ENCODE measurements at regions not wholly inside any gene's neighbourhood (a gene's known extent, or its start where the extent isn't known, plus 50 kb on each side); places are given as distances from the start of the nearest gene placed in this dataset.

DNA sequence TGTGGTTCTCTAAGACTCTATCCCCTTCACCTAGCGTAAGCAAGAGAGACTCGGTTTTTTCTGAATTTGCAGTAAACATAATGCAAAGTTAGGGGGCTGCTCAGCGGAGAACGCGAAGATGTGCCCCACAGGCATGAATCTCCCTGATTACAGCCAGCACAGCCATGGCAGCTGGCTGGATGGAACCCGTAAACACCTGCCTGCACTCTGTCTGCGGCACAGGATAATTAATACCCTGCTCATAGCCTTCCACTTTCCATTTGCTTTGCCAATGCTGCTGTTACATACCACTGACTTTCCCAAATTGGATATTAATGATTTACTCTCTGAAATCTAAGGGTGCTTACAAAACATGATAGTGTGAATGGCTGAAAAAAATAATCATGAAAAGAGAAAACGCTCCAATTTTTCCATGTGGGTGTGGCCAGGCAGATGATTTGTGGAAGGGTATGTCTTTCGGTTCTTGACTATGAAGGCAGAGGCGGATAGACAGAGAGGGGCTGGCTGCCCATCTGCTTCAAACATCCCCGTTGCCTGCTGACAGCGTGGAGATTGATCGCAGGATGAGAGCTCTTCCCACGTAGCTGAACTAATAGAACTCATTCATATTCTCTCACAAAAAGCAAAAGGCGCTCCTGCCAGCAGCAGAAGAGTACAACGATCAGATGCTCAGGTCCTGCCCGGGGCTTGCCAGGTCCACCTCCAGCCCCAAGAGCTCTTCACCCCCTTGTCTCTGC is 193.2 kb upstream of the GHITM start:
- no peaks in the 10 kb centered on the region for H3K36me3 Mint-ChIP-seq (ENCODE audit: low read depth)
- no peak overlapping the region for H3K4me3 Mint-ChIP-seq
- peaks cover 3% of the 10 kb centered on the region for H3K9me3 Mint-ChIP-seq
- H3K27me3 Mint-ChIP-seq (ENCODE audit: low read depth): peaks cover 52% of the 10 kb centered on the region
- H3K27ac Mint-ChIP-seq (ENCODE audit: unreplicated experiment): no peak overlapping the region
- TF ChIP-seq, protein P1, sequence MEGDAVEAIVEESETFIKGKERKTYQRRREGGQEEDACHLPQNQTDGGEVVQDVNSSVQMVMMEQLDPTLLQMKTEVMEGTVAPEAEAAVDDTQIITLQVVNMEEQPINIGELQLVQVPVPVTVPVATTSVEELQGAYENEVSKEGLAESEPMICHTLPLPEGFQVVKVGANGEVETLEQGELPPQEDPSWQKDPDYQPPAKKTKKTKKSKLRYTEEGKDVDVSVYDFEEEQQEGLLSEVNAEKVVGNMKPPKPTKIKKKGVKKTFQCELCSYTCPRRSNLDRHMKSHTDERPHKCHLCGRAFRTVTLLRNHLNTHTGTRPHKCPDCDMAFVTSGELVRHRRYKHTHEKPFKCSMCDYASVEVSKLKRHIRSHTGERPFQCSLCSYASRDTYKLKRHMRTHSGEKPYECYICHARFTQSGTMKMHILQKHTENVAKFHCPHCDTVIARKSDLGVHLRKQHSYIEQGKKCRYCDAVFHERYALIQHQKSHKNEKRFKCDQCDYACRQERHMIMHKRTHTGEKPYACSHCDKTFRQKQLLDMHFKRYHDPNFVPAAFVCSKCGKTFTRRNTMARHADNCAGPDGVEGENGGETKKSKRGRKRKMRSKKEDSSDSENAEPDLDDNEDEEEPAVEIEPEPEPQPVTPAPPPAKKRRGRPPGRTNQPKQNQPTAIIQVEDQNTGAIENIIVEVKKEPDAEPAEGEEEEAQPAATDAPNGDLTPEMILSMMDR (conservative IDR thresholded peaks at IDR 0.05): no peak
- H3K4me1 Mint-ChIP-seq: peaks cover 4% of the 10 kb centered on the region
- no peak for DNase-seq (ENCODE audit: low read depth, low spot score)

DNA sequence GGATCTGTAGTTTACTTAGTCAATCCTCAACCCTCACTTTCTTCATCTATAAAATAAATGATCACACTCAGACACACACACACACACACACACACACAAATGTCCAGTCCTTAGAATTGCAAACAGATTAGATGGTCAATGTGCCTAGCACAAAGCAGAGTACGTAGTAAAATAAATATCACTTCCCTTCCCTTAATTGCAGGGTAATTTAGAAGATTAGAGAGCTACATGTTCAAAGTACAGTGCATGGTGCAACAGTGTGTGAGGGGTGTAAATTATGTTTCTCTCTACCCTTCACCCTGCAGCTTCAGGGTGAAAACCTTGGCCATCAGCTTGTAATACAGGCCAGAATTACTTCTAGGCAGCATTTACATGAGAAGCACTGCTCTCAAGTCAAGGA is 187.0 kb upstream of the GHITM start:
- no peak for DNase-seq (ENCODE audit: low read depth, low spot score)
- Mint-ChIP-seq H3K27me3 (ENCODE audit: low read depth) (peaks cover 76% of the 10 kb centered on the region), H3K36me3 (ENCODE audit: low read depth) (no peaks in the 10 kb centered on the region), H3K4me1 (peaks cover 9% of the 10 kb centered on the region), H3K27ac (ENCODE audit: unreplicated experiment) (no peak overlapping the region), H3K4me3 (no peak overlapping the region), H3K9me3 (no peaks in the 10 kb centered on the region)
- TF ChIP-seq, protein P1 (conservative IDR thresholded peaks at IDR 0.05): no peak

DNA sequence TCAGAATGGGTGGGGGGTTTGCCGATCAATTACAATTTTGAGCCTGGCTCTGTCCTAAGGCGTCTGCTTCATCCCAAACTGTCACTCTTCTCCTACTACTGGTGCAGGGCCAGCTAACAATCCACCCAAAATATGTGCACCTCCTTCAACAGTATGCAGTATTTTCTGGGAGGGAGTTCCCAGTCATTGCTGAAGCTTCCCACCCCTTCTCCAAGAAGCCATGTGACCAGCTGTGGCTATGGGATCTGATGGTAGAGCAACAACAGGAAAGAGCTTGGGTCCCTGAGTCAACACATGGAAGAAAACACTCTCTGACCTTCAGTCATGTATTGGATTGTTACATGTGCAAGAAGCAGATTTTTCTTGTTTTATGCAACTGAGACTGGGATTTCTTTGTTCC is 185.7 kb upstream of the GHITM start:
- TF ChIP-seq, protein P1 (conservative IDR thresholded peaks at IDR 0.05): no peak
- Mint-ChIP-seq H3K9me3 (no peaks in the 10 kb centered on the region), H3K36me3 (ENCODE audit: low read depth) (no peaks in the 10 kb centered on the region), H3K4me1 (peaks cover 12% of the 10 kb centered on the region), H3K4me3 (no peak overlapping the region), H3K27me3 (ENCODE audit: low read depth) (peaks cover 73% of the 10 kb centered on the region), H3K27ac (ENCODE audit: unreplicated experiment) (no peak overlapping the region)
- DNase-seq (ENCODE audit: low read depth, low spot score): no peak

DNA sequence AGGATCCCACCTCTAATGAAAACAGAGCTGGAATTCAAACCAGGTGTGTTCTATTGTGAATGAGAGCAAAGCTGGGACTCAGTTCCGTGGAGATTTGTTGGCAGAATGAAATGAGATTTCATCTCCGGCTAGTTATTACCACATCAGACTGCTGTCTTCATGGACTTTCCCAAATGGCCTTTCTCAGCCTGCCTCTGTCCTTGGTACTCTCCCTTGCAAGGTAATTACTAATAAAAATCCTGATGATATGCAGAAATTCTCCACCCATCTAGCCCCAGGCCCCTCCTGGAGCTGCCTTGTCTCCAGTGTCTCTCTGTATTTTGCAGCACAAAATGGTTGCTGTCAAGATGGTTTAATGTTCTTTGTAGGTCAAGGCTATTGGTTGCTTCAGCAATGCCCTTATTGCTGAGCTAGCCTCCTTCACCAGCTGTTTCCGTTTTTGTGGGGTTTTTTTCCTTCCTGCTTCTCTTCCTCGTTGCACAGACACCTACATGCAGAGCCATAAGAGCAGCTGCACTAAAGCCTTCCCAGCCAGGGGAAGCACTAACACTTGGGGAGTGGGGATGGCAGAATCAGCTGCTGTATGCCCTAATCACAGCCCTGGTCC is 185.0 kb upstream of the GHITM start:
- no peaks in the 10 kb centered on the region for H3K36me3 Mint-ChIP-seq (ENCODE audit: low read depth)
- no peak for DNase-seq (ENCODE audit: low read depth, low spot score)
- TF ChIP-seq, protein P1 (conservative IDR thresholded peaks at IDR 0.05): no peak
- H3K4me1 Mint-ChIP-seq: peaks cover 12% of the 10 kb centered on the region
- no peak overlapping the region for H3K4me3 Mint-ChIP-seq
- peaks cover 74% of the 10 kb centered on the region for H3K27me3 Mint-ChIP-seq (ENCODE audit: low read depth)
- H3K9me3 Mint-ChIP-seq: no peaks in the 10 kb centered on the region
- H3K27ac Mint-ChIP-seq (ENCODE audit: unreplicated experiment): no peak overlapping the region

DNA sequence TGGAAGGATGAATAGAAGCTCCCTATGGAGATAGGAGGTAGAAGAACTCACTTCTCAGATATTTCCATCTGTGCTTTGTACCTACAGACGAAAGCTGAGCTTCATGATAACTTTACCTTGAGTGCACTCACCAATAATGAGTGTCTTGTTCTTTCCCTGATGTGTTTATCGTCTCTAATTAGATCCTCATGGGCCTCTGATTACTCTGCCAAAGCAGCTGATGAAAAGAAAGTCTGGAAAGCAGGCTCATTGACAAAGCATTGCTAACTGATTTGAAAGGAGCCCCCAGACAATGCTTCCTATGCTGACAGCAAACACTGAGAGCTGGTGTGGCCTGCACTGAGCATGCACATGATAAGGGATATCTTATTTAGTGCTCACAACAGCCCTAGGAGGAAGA is 183.9 kb upstream of the GHITM start:
- Mint-ChIP-seq H3K36me3 (ENCODE audit: low read depth) (no peaks in the 10 kb centered on the region), H3K27ac (ENCODE audit: unreplicated experiment) (no peak overlapping the region), H3K27me3 (ENCODE audit: low read depth) (peaks cover 75% of the 10 kb centered on the region), H3K4me3 (no peak overlapping the region), H3K9me3 (no peaks in the 10 kb centered on the region), H3K4me1 (peaks cover 12% of the 10 kb centered on the region)
- no peak for DNase-seq (ENCODE audit: low read depth, low spot score)
- TF ChIP-seq, protein P1 (conservative IDR thresholded peaks at IDR 0.05): no peak
